ENCODE measurements at regions not wholly inside any gene's neighbourhood (a gene's known extent, or its start where the extent isn't known, plus 50 kb on each side); places are given as distances from the start of the nearest gene placed in this dataset.

DNA sequence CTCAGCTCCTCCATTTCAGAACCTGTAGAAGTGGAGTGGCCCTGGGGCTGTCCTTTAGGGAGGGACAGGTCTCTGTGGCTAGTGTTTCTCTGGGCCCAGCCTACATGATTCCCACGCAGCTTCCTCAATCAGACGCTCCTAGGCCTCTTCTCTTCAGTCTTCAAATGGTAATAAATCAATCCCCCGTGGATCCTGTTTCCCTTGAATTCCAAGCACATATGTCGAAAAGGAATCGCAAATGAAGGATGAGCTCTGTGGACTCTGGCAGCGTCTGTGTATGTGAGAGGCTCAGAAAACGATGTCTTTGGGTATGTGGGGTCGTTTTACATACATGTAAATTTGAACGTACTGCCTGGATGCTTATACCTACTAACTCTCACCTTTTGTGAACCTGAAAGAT is 98.5 kb upstream of the ST8SIA3 start:
- TF ChIP-seq, protein P1, sequence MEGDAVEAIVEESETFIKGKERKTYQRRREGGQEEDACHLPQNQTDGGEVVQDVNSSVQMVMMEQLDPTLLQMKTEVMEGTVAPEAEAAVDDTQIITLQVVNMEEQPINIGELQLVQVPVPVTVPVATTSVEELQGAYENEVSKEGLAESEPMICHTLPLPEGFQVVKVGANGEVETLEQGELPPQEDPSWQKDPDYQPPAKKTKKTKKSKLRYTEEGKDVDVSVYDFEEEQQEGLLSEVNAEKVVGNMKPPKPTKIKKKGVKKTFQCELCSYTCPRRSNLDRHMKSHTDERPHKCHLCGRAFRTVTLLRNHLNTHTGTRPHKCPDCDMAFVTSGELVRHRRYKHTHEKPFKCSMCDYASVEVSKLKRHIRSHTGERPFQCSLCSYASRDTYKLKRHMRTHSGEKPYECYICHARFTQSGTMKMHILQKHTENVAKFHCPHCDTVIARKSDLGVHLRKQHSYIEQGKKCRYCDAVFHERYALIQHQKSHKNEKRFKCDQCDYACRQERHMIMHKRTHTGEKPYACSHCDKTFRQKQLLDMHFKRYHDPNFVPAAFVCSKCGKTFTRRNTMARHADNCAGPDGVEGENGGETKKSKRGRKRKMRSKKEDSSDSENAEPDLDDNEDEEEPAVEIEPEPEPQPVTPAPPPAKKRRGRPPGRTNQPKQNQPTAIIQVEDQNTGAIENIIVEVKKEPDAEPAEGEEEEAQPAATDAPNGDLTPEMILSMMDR (IDR thresholded peaks at IDR 0.05), result no peak
- TF ChIP-seq POLR2A (IDR thresholded peaks at IDR 0.05) (no peak), EP300 (IDR thresholded peaks at IDR 0.05) (no peak)
- Histone ChIP-seq H3K27me3 (no peaks in the 10 kb centered on the region), H3K4me1 (no peaks in the 10 kb centered on the region), H3K4me3 (no peak overlapping the region), H3K27ac (no peak overlapping the region), H3K36me3 (no peaks in the 10 kb centered on the region), H3K9me3 (peaks cover 0 to 4% (median 0%) of the 10 kb centered on the region in 4 donors)
- 48 to 69% methylated on average over 9 of the region's 9 CpGs for WGBS, 2 donors
- DNase-seq (ENCODE audit: low spot score in 2 of 2), result no peak

DNA sequence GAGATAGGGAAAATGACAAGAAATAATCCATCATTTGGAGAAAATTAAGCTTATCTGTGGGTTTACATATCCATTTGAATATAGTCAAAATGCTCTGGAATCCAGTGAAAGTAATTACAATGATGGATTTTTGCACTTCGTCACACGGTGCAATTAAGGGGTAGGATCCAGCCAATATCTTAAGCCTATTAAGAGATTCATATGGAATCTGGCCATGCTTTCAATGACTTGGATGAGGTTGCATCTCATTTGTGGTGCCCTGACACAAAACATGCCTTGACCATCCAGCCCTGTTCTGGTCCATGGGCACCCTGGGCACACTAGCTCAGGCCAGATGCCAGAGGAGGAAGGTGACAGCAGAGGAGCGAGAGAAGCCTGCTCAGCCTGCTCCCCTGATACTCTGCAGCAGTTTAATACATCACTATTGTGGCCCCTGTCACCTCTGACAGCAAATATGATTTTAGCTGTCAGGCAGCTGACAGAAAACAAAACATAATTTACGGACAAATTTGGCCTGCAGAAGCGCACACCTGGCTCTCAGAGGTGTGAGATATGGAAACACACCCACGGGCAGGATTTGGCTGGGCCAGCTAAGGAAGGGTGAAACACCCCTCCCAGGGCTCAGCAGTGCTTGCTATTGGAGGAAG is 94.1 kb upstream of the ST8SIA3 start:
- no peak overlapping the region for H3K4me3 ChIP-seq
- H3K4me1 ChIP-seq, result no peaks in the 10 kb centered on the region
- 69 to 76% methylated on average over 6 of the region's 6 CpGs for WGBS, 2 donors
- H3K36me3 ChIP-seq, result no peaks in the 10 kb centered on the region
- no peak for DNase-seq (ENCODE audit: low spot score in 2 of 2)
- H3K27ac ChIP-seq, result no peak overlapping the region
- H3K9me3 ChIP-seq, result no peaks in the 10 kb centered on the region
- no peaks in the 10 kb centered on the region for H3K27me3 ChIP-seq
- TF ChIP-seq, protein P1 (IDR thresholded peaks at IDR 0.05), result no peak
- TF ChIP-seq EP300 (IDR thresholded peaks at IDR 0.05), result no peak
- no peak for TF ChIP-seq POLR2A (IDR thresholded peaks at IDR 0.05)

DNA sequence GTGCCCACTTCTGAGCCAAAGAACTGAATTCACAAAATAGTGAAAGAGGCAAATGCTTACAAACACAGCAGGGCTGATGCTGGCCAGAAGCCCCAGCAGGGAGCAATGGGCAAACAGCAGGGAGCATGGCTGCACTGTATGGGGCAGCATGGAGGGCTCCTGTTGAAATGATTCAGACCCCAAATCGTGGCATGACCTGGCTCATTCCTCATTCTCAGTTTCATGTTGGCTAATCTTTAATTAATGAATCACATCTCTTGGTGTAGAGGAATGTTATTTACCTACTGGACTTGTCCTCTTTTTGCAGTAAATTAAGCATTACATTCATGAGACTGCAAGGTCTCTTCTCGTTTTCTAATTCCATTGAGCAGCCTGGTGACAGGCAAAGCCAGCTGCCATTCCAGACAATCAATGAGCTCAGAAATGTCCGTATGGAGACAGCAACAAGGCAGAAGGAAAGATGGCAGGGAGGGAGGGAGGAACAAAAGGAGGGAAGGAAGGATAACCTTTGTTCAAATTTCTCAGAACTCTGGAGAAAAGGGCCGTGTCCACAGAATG is 84.9 kb upstream of the ST8SIA3 start:
- Histone ChIP-seq H3K36me3 (no peaks in the 10 kb centered on the region), H3K4me3 (no peak overlapping the region), H3K4me1 (no peaks in the 10 kb centered on the region), H3K27ac (no peak overlapping the region), H3K9me3 (no peaks in the 10 kb centered on the region), H3K27me3 (no peaks in the 10 kb centered on the region)
- no peak for TF ChIP-seq EP300 (IDR thresholded peaks at IDR 0.05)
- TF ChIP-seq POLR2A (IDR thresholded peaks at IDR 0.05), result no peak
- TF ChIP-seq, protein P1 (IDR thresholded peaks at IDR 0.05), result no peak
- WGBS, 2 donors, result 43 to 51% methylated on average over 4 of the region's 4 CpGs
- no peak for DNase-seq (ENCODE audit: low spot score in 2 of 2)

DNA sequence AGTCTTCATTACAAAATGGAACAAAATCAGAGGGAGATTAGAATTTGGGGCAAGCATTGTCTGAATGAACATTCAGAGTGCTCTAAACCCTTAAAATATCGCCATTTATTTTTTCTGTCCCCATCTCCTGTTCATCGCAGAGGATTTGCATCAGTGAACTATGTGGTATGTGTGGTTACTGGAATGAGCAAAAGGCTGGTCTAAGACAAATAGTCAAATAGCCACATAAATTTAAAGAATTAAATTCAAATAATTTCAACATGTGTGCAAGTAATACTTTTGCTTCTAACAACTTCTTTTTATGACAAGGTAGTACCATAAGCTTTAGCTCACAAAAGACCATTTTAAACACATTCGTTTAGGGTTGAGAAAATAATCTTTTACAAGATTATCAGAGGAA is 82.6 kb upstream of the ST8SIA3 start:
- H3K36me3 ChIP-seq, result no peaks in the 10 kb centered on the region
- no peak overlapping the region for H3K27ac ChIP-seq
- no peak for DNase-seq (ENCODE audit: low spot score in 2 of 2)
- whole genome bisulfite sequencing, 2 donors, result 89 to 90% methylated on average over 3 of the region's 3 CpGs
- H3K9me3 ChIP-seq, result no peaks in the 10 kb centered on the region
- no peaks in the 10 kb centered on the region for H3K27me3 ChIP-seq
- TF ChIP-seq, protein P1 (IDR thresholded peaks at IDR 0.05), result no peak
- TF ChIP-seq EP300 (IDR thresholded peaks at IDR 0.05) (no peak), POLR2A (IDR thresholded peaks at IDR 0.05) (no peak)
- H3K4me3 ChIP-seq, result no peak overlapping the region
- no peaks in the 10 kb centered on the region for H3K4me1 ChIP-seq

DNA sequence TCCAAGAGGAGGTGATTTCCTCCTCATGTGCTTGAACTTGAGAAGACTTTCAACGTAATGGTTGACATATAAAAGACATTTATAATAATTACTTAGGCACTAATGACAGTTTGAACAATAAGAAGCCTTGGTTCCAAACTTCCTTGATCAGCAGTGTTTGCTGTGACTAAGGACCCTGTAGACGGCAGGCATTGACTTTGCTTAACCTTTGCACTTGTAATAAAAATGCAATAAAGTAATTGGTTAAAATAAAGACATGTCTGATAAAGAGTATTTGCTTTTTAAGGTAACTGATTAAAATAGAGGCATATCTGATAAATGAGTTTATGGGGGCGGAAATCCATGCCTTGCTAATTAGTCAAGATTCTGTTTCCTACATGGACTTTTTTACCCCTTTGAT is 82.2 kb upstream of the ST8SIA3 start:
- Histone ChIP-seq H3K27ac (no peak overlapping the region), H3K9me3 (no peaks in the 10 kb centered on the region), H3K4me3 (no peak overlapping the region), H3K4me1 (no peaks in the 10 kb centered on the region), H3K27me3 (no peaks in the 10 kb centered on the region), H3K36me3 (no peaks in the 10 kb centered on the region)
- DNase-seq (ENCODE audit: low spot score in 2 of 2), result no peak
- no peak for TF ChIP-seq POLR2A (IDR thresholded peaks at IDR 0.05)
- TF ChIP-seq, protein P1 (IDR thresholded peaks at IDR 0.05), result no peak
- TF ChIP-seq EP300 (IDR thresholded peaks at IDR 0.05), result no peak
- WGBS, 2 donors, result 61 to 66% methylated on average over 3 of the region's 3 CpGs
